ENCODE measurements at regions not wholly inside any gene's neighbourhood (a gene's known extent, or its start where the extent isn't known, plus 50 kb on each side); places are given as distances from the start of the nearest gene placed in this dataset.

GRCh38 chr17:79317916-79318315 is 243.3 kb downstream of the ENGASE start:
- Histone ChIP-seq H4K20me1 (replicated peaks; ENCODE audit: control insufficient read depth, extremely low read depth, insufficient read depth, low read length) (no peaks in the 10 kb centered on the region), H3K4me2 (ENCODE audit: insufficient read depth, low read length) (no peak overlapping the region), H3K9ac (replicated peaks; ENCODE audit: extremely low read depth, insufficient read depth, low read length) (no peak overlapping the region), H3K9me3 (replicated peaks; ENCODE audit: control insufficient read depth, insufficient read depth, low read length) (no peaks in the 10 kb centered on the region), H3K36me3 (ENCODE audit: control insufficient read depth in 2 of 2, extremely low read depth in 1 of 2, insufficient read depth in 2 of 2, low read length in 2 of 2) (no peaks in the 10 kb centered on the region), H2AFZ (ENCODE audit: low read depth, low read length) (no peak overlapping the region), H3K4me3 (replicated peaks in 1 of 3; ENCODE audit: insufficient read depth in 1 of 3, low read depth in 1 of 3, low read length in 3 of 3) (no peak overlapping the region), H3K27ac (ENCODE audit: insufficient read depth, low read depth, low read length) (no peak overlapping the region), H3K9me1 (replicated peaks; ENCODE audit: control insufficient read depth, extremely low read depth, insufficient read depth, low read length) (no peaks in the 10 kb centered on the region), H3K79me2 (ENCODE audit: control insufficient read depth, insufficient read depth, low read length) (no peaks in the 10 kb centered on the region), H3K4me1 (ENCODE audit: control insufficient read depth, extremely low read depth, insufficient read depth, low read length) (no peaks in the 10 kb centered on the region), H3K27me3 (ENCODE audit: control insufficient read depth in 2 of 2, insufficient read depth in 2 of 2, low read length in 2 of 2) (peaks cover 0 to 8% of the 10 kb centered on the region in 2 experiments)
- dilution Hi-C loops (cut with MboI; ENCODE audit: extremely low pct_ligation_motif_present, low sequenced_read_pairs) = no loop called here
- DNase-seq (ENCODE audit: low read depth, low spot score) (no peak), FAIRE-seq (no peak)
- BruUV-seq (replicated peaks) = no TSS peak
- CTCF ChIA-PET = interaction anchor here (0.9 kb wide), 1 partner anchor 12 kb away, joined by 3 read pairs; no protein-coding TSS in a partner anchor
- POLR2A ChIA-PET = no interaction called here
- no peak for TF ChIP-seq CTCF (IDR thresholded peaks at IDR 0.05; ENCODE audit: extremely low read depth in 1 of 2, insufficient read depth in 1 of 2, low read depth in 1 of 2, low read length in 2 of 2)
- no peak for TF ChIP-seq POLR2A (IDR thresholded peaks at IDR 0.05; ENCODE audit: low read depth, low read length)
- TF ChIP-seq JUN (IDR thresholded peaks at IDR 0.05; ENCODE audit: borderline replicate concordance, insufficient read depth, insufficient read length, low read depth) = no peak
- intact Hi-C loops (cut with micrococcal nuclease) = no loop called here

- Histone ChIP-seq H3K36me3 (ENCODE audit: control insufficient read depth in 2 of 2, extremely low read depth in 1 of 2, insufficient read depth in 2 of 2, low read length in 2 of 2) (no peaks in the 10 kb centered on the region), H4K20me1 (replicated peaks; ENCODE audit: control insufficient read depth, extremely low read depth, insufficient read depth, low read length) (no peaks in the 10 kb centered on the region), H3K27ac (ENCODE audit: insufficient read depth, low read depth, low read length) (no peak overlapping the region), H3K4me3 (replicated peaks in 1 of 3; ENCODE audit: insufficient read depth in 1 of 3, low read depth in 1 of 3, low read length in 3 of 3) (no peak overlapping the region), H3K79me2 (ENCODE audit: control insufficient read depth, insufficient read depth, low read length) (no peaks in the 10 kb centered on the region), H2AFZ (ENCODE audit: low read depth, low read length) (no peak overlapping the region), H3K4me1 (ENCODE audit: control insufficient read depth, extremely low read depth, insufficient read depth, low read length) (no peaks in the 10 kb centered on the region), H3K4me2 (ENCODE audit: insufficient read depth, low read length) (no peak overlapping the region), H3K9me1 (replicated peaks; ENCODE audit: control insufficient read depth, extremely low read depth, insufficient read depth, low read length) (no peaks in the 10 kb centered on the region), H3K9me3 (replicated peaks; ENCODE audit: control insufficient read depth, insufficient read depth, low read length) (no peaks in the 10 kb centered on the region), H3K9ac (replicated peaks; ENCODE audit: extremely low read depth, insufficient read depth, low read length) (no peak overlapping the region), H3K27me3 (ENCODE audit: control insufficient read depth in 2 of 2, insufficient read depth in 2 of 2, low read length in 2 of 2) (peaks cover 0 to 8% of the 10 kb centered on the region in 2 experiments)
- intact Hi-C loops (cut with micrococcal nuclease) = no loop called here
- DNase-seq (ENCODE audit: low read depth, low spot score) (no peak), FAIRE-seq (no peak)
- TF ChIP-seq POLR2AphosphoS5 (IDR thresholded peaks at IDR 0.05; ENCODE audit: insufficient read depth, low read depth, low read length) = no peak
- no peak for TF ChIP-seq POLR2A (IDR thresholded peaks at IDR 0.05; ENCODE audit: low read depth, low read length)
- TF ChIP-seq GATA2 (IDR thresholded peaks at IDR 0.05; ENCODE audit: insufficient read depth, insufficient read length, low read depth, low read length) = no peak
- TF ChIP-seq MYC (IDR thresholded peaks at IDR 0.05; ENCODE audit: low read depth, low read length) = no peak
- no peak for TF ChIP-seq MAX (IDR thresholded peaks at IDR 0.05; ENCODE audit: insufficient read depth, insufficient read length)
- no peak for TF ChIP-seq CTCF (IDR thresholded peaks at IDR 0.05; ENCODE audit: extremely low read depth in 1 of 2, insufficient read depth in 1 of 2, low read depth in 1 of 2, low read length in 2 of 2)
- TF ChIP-seq FOS (IDR thresholded peaks at IDR 0.05; ENCODE audit: borderline replicate concordance, insufficient read depth, low read length) = no peak
- TF ChIP-seq EZH2 (IDR thresholded peaks at IDR 0.05; ENCODE audit: borderline replicate concordance, low read depth, low read length, severe bottlenecking) = no peak
- no peak for TF ChIP-seq JUN (IDR thresholded peaks at IDR 0.05; ENCODE audit: borderline replicate concordance, insufficient read depth, insufficient read length, low read depth)
- CTCF ChIA-PET = no interaction called here
- POLR2A ChIA-PET = no interaction called here
- dilution Hi-C loops (cut with MboI; ENCODE audit: extremely low pct_ligation_motif_present, low sequenced_read_pairs) = no loop called here
- BruUV-seq (replicated peaks) = no TSS peak
Measured at GRCh38 chr17:79316805-79317204, 242.2 kb downstream of the ENGASE start.
